PC-9 (cell line): ENCODE measurements at regions not wholly inside any gene's neighbourhood (a gene's known extent, or its start where the extent isn't known, plus 50 kb on each side); places are given as distances from the start of the nearest gene placed in this dataset.

Experiments
- BruUV-seq: library from RNA; stranded (reverse); fragments of 400-500 nt; replicated peaks from 2 replicates; lab custom pipeline; 2021; lab: Mats Ljungman, UMichigan
- CTCF ChIA-PET: fragments of 300-600 bp; sonication (Branson Sonifier 250); formaldehyde crosslinking; loops from one replicate; lab custom pipeline; 2022; ENCODE audit warnings: antibody characterized with exemption; lab: Charles Lee
- POLR2A ChIA-PET: fragments of 300-600 bp; sonication (Branson Sonifier 250); formaldehyde crosslinking; loops from one replicate; lab custom pipeline; 2022; ENCODE audit warnings: antibody characterized with exemption; ENCODE audit not compliant: unreplicated experiment; lab: Charles Lee
- DNase-seq, 2 experiments: peaks; one replicate each; pipeline versions ENCODE4 v3.0.0 to v3.0.0-alpha.2; 2015 to 2022; ENCODE audit warnings: mixed read lengths in 1 of 2
- H2AFZ ChIP-seq: fragments of 200-600 bp; sonication (generic); 2 replicates; pipeline ENCODE4 v1.8.1; 2017; ENCODE audit warnings: antibody characterized with exemption
- H3F3A ChIP-seq: fragments of 200-600 bp; sonication (generic); 2 replicates; pipeline ENCODE4 v1.8.1; 2017; ENCODE audit warnings: antibody characterized with exemption, mild to moderate bottlenecking, low read depth; ENCODE audit not compliant: insufficient read depth
- H3K27ac ChIP-seq: fragments of 200-600 bp; sonication (generic); 2 replicates; pipeline ENCODE4 v1.6.1; 2016; ENCODE audit warnings: mixed run types
- H3K27me3 ChIP-seq: fragments of 200-600 bp; sonication (generic); 2 replicates; pipeline ENCODE4 v1.6.1; 2016; ENCODE audit warnings: low read depth, mixed run types; ENCODE audit not compliant: insufficient read depth
- H3K36me3 ChIP-seq: fragments of 200-600 bp; sonication (generic); 2 replicates; pipeline ENCODE4 v1.6.1; 2016; ENCODE audit warnings: low read depth, mixed run types
- H3K4me1 ChIP-seq: fragments of 200-600 bp; sonication (generic); replicated peaks from 2 replicates; pipeline ENCODE4 v1.6.1; 2016; ENCODE audit warnings: mixed run types; ENCODE audit not compliant: insufficient read depth
- H3K4me2 ChIP-seq: fragments of 200-600 bp; sonication (generic); 2 replicates; pipeline ENCODE4 v1.6.1; 2017; ENCODE audit warnings: mixed run types
- H3K4me3 ChIP-seq: fragments of 200-600 bp; sonication (generic); 2 replicates; pipeline ENCODE4 v1.6.1; 2016; ENCODE audit warnings: mixed run types
- H3K79me2 ChIP-seq: fragments of 200-600 bp; sonication (generic); 2 replicates; pipeline ENCODE4 v1.6.1; 2017; ENCODE audit warnings: low read depth, mixed run types
- H3K9me2 ChIP-seq: fragments of 200-600 bp; sonication (generic); 2 replicates; pipeline ENCODE4 v1.8.1; 2017; ENCODE audit warnings: mild to moderate bottlenecking; ENCODE audit not compliant: insufficient read depth
- H3K9me3 ChIP-seq: fragments of 200-600 bp; sonication (generic); 2 replicates; pipeline ENCODE4 v1.8.1; 2016; ENCODE audit warnings: low read depth; ENCODE audit not compliant: insufficient read depth
- H4K20me1 ChIP-seq: fragments of 200-600 bp; sonication (generic); 2 replicates; pipeline ENCODE4 v1.8.1; 2017; ENCODE audit not compliant: insufficient read depth
- EZH2 ChIP-seq: fragments of 200-600 bp; sonication (generic); IDR thresholded peaks from 2 replicates; pipeline ENCODE4 v1.8.0; 2017; ENCODE audit warnings: antibody characterized with exemption, low read depth
- intact Hi-C: fragments of 100-400 bp; cut with micrococcal nuclease; formaldehyde crosslinking; loops from one replicate; pipeline ENCODE4 v1.10.0; 2022; ENCODE audit not compliant: unreplicated experiment
- TF ChIP-seq, protein P1 (sequence below): fragments of 200-600 bp; sonication (generic); conservative IDR thresholded peaks from 2 replicates; pipeline ENCODE4 v1.6.1; 2017; ENCODE audit warnings: mixed run types, antibody characterized with exemption, mild to moderate bottlenecking, moderate library complexity

DNA sequence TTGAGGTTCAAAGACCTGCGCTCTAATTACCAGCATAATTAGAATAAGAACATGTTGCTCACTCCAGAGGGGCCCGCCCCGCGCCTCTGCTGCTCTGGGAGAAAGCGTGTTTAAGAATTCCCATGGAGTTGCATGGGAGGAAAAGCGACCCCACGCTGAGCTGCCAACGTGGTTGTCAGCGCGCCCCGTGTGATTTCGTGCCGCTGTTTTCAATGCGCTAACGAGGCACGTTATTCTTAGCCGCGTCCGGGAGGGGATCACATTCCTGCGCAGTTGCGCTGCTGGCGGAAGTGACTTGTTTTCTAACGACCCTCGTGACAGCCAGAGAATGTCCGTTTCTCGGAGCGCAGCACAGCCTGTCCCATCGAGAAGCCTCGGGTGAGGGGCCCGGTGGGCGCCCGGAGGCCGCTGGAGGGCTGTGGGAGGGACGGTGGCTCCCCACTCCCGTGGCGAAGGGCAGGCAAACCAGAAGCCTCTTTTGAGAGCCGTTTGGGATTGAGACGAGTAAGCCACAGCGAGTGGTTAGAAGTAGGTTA, 173.8 kb upstream of the SOX1 start:
- Histone ChIP-seq H3K79me2 (no peaks in the 10 kb centered on the region), H3K36me3 (no peaks in the 10 kb centered on the region), H3K27me3 (peaks cover 78% of the 10 kb centered on the region), H3F3A (peaks cover 6% of the 10 kb centered on the region; the same call in 1 of the 2 replicates), H3K4me3 (no peak overlapping the region), H3K4me2 (no peak overlapping the region), H3K4me1 (no peaks in the 10 kb centered on the region), H2AFZ (no peak overlapping the region), H3K9me2 (no peaks in the 10 kb centered on the region), H3K9me3 (no peaks in the 10 kb centered on the region), H4K20me1 (no peaks in the 10 kb centered on the region), H3K27ac (no peak overlapping the region)
- ChIA-PET POLR2A (no interaction called here), CTCF (no interaction called here)
- BruUV-seq, result no TSS peak
- intact Hi-C loops, result no loop called here
- DNase-seq, result no peak
- TF ChIP-seq, protein P1, sequence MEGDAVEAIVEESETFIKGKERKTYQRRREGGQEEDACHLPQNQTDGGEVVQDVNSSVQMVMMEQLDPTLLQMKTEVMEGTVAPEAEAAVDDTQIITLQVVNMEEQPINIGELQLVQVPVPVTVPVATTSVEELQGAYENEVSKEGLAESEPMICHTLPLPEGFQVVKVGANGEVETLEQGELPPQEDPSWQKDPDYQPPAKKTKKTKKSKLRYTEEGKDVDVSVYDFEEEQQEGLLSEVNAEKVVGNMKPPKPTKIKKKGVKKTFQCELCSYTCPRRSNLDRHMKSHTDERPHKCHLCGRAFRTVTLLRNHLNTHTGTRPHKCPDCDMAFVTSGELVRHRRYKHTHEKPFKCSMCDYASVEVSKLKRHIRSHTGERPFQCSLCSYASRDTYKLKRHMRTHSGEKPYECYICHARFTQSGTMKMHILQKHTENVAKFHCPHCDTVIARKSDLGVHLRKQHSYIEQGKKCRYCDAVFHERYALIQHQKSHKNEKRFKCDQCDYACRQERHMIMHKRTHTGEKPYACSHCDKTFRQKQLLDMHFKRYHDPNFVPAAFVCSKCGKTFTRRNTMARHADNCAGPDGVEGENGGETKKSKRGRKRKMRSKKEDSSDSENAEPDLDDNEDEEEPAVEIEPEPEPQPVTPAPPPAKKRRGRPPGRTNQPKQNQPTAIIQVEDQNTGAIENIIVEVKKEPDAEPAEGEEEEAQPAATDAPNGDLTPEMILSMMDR, result no peak
- no peak; the same call in 1 of the 2 replicates for TF ChIP-seq EZH2

DNA sequence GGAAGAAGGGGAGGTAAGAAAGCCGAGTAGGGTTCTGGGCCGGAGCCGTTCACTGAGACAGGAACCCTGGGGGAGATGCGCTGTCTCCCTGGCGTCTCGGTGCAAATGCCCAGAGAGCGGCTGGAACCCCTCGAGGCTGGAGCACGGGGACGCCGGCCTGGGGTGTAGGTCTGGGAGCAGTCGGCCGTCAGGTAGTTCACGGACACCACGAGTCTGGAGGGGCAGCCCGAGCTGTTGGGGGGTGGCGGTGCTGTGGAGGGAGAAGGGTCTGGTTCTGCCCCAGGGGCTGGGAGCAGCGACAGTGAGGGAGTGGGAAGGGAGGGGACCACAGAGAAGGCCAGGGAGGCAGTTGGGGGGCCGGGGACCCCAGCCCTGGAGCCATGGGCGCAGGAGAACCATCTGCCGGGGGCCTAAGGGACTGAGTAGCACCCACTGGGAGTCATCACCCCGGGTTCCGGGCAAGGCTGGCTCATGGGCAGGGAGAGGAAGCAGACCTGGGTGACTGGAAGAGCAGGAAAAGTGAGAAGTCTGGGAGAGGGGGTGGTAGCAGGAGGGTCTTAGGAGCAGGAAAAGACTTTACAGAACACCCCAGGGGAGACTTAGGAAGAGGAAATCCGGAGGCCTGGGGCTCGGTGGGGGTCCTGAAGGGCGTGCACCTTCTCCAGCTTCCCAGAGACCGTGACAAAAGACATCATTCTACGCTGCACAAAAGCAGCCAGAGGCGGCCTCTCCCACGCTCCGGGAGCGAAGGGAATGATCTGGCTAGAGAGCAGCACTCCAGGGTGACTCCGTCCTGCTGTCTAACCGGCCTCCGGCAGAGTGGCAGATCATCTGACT, 173.1 kb upstream of the SOX1 start:
- Histone ChIP-seq H3K4me2 (no peak overlapping the region), H3K9me2 (no peaks in the 10 kb centered on the region), H2AFZ (no peak overlapping the region), H3F3A (peaks cover 6% of the 10 kb centered on the region; the same call in 1 of the 2 replicates), H3K9me3 (no peaks in the 10 kb centered on the region), H3K36me3 (no peaks in the 10 kb centered on the region), H4K20me1 (no peaks in the 10 kb centered on the region; the same call in 1 of the 2 replicates), H3K27me3 (peaks cover 85% of the 10 kb centered on the region), H3K27ac (no peak overlapping the region), H3K4me3 (no peak overlapping the region), H3K4me1 (no peaks in the 10 kb centered on the region), H3K79me2 (no peaks in the 10 kb centered on the region)
- POLR2A ChIA-PET, result no interaction called here
- no peak for DNase-seq
- TF ChIP-seq, protein P1, result no peak
- TF ChIP-seq EZH2, result no peak
- intact Hi-C loops, result no loop called here
- BruUV-seq, result no TSS peak
- CTCF ChIA-PET, result no interaction called here

- Histone ChIP-seq H3K9me2 (no peaks in the 10 kb centered on the region), H4K20me1 (no peaks in the 10 kb centered on the region; the same call in 1 of the 2 replicates), H3K9me3 (no peaks in the 10 kb centered on the region), H3K4me3 (no peak overlapping the region), H2AFZ (no peak overlapping the region), H3F3A (peaks cover 6% of the 10 kb centered on the region; the same call in 1 of the 2 replicates), H3K27me3 (peaks cover 96% of the 10 kb centered on the region), H3K79me2 (no peaks in the 10 kb centered on the region), H3K4me1 (no peaks in the 10 kb centered on the region), H3K36me3 (no peaks in the 10 kb centered on the region), H3K27ac (no peak overlapping the region), H3K4me2 (no peak overlapping the region)
- ChIA-PET CTCF (no interaction called here), POLR2A (no interaction called here)
- no peak for TF ChIP-seq EZH2
- TF ChIP-seq, protein P1, result no peak
- intact Hi-C loops, result no loop called here
- no TSS peak for BruUV-seq
- no peak for DNase-seq
These were observed 170.8 kb upstream of the SOX1 start for GRCh38 chr13:111895896-111896821.
